Fibroblast of villous mesenchyme (primary cell): ENCODE measurements at regions not wholly inside any gene's neighbourhood (a gene's known extent, or its start where the extent isn't known, plus 50 kb on each side); places are given as distances from the start of the nearest gene placed in this dataset.

Source experiments
- DNase-seq: peaks from one replicate; pipeline ENCODE4 v3.0.0-alpha.2; 2010; ENCODE audit warnings: low read depth
- H3K4me3 ChIP-seq: 2 replicates; pipeline ENCODE4 v1.5.1; 2011; ENCODE audit warnings: low read depth, mild to moderate bottlenecking, low read length
- CTCF ChIP-seq: IDR thresholded peaks from 2 replicates; pipeline ENCODE4 v1.5.1; 2012; ENCODE audit warnings: low read depth, mild to moderate bottlenecking, low read length; ENCODE audit not compliant: insufficient read depth

- TF ChIP-seq CTCF = no peak
- no peak for DNase-seq
- H3K4me3 ChIP-seq = no peak overlapping the region
Observed at GRCh38 chr4:66658809-66659208, 886.5 kb downstream of the CENPC start.

GRCh38 chr4:66655505-66655904 is 889.8 kb downstream of the CENPC start:
- no peak for DNase-seq

GRCh38 chr4:66653937-66654336 is 891.4 kb downstream of the CENPC start:
- TF ChIP-seq CTCF = no peak
- no peak overlapping the region for H3K4me3 ChIP-seq
- DNase-seq = no peak

More at GRCh38 chr4:66655505-66655904, 889.8 kb downstream of the CENPC start:
- no peak overlapping the region for H3K4me3 ChIP-seq
- TF ChIP-seq CTCF = no peak

- no peak overlapping the region for H3K4me3 ChIP-seq
- TF ChIP-seq CTCF = no peak
- no peak for DNase-seq
Observed at GRCh38 chr4:66649236-66649635, 896.1 kb downstream of the CENPC start.

GRCh38 chr4:66647926-66648325 is 897.4 kb downstream of the CENPC start:
- no peak for TF ChIP-seq CTCF
- H3K4me3 ChIP-seq = no peak overlapping the region
- DNase-seq = no peak

GRCh38 chr4:66647476-66647875 is 897.8 kb downstream of the CENPC start:
- H3K4me3 ChIP-seq = no peak overlapping the region
- no peak for TF ChIP-seq CTCF
- no peak for DNase-seq

- no peak overlapping the region for H3K4me3 ChIP-seq
- DNase-seq = no peak
- no peak for TF ChIP-seq CTCF
Observed at GRCh38 chr4:66640233-66640990, 904.9 kb downstream of the CENPC start.
